Osteoblast (primary cell): ENCODE measurements at regions not wholly inside any gene's neighbourhood (a gene's known extent, or its start where the extent isn't known, plus 50 kb on each side); places are given as distances from the start of the nearest gene placed in this dataset.

Source experiments
- DNase-seq: peaks from one replicate; pipeline ENCODE4 v3.0.0; 2011; ENCODE audit warnings: low spot score, mixed read lengths; ENCODE audit not compliant: insufficient read length; ENCODE audit errors: missing footprints
- H2AFZ ChIP-seq: 2 replicates; pipeline ENCODE4 v1.6.0; 2011; ENCODE audit warnings: mild to moderate bottlenecking, low read length
- H3K27ac ChIP-seq: 2 replicates; pipeline ENCODE4 v1.5.1; 2011; ENCODE audit warnings: mild to moderate bottlenecking, low read depth, low read length, moderate library complexity
- H3K27me3 ChIP-seq: 2 replicates; pipeline ENCODE4 v1.6.0; 2012; ENCODE audit warnings: mild to moderate bottlenecking, control low read depth, inconsistent platforms, low read length, moderate library complexity; ENCODE audit not compliant: insufficient read depth
- H3K36me3 ChIP-seq: 2 replicates; pipeline ENCODE4 v1.5.1; 2011; ENCODE audit warnings: mild to moderate bottlenecking, low read length, control low read depth, moderate library complexity; ENCODE audit not compliant: insufficient read depth
- H3K4me1 ChIP-seq: 2 replicates; pipeline ENCODE4 v1.5.1; 2011; ENCODE audit warnings: mild to moderate bottlenecking, low read length, control low read depth, moderate library complexity; ENCODE audit not compliant: insufficient read depth
- H3K4me2 ChIP-seq: 2 replicates; pipeline ENCODE4 v1.6.0; 2011; ENCODE audit warnings: mild to moderate bottlenecking, low read length; ENCODE audit not compliant: insufficient read depth
- H3K4me3 ChIP-seq: fragments of 200-600 bp; sonication (generic); 3 replicates; pipeline ENCODE4 v1.5.1; 2012; ENCODE audit warnings: mild to moderate bottlenecking, low read length, inconsistent platforms; ENCODE audit not compliant: insufficient read depth
- H3K79me2 ChIP-seq: 2 replicates; pipeline ENCODE4 v1.6.0; 2012; ENCODE audit warnings: mild to moderate bottlenecking, low read length, control low read depth, inconsistent platforms; ENCODE audit not compliant: insufficient read depth
- H3K9me3 ChIP-seq: 2 replicates; pipeline ENCODE4 v1.5.1; 2011; ENCODE audit warnings: low read depth, low read length, control low read depth
- H4K20me1 ChIP-seq: 2 replicates; pipeline ENCODE4 v1.6.0; 2012; ENCODE audit warnings: mild to moderate bottlenecking, low read length, control low read depth; ENCODE audit not compliant: insufficient read depth
- TF ChIP-seq, protein P1 (sequence below): IDR thresholded peaks from 2 replicates; pipeline ENCODE4 v1.5.1; 2011; ENCODE audit warnings: mild to moderate bottlenecking, low read depth, low read length, moderate library complexity; ENCODE audit errors: extremely low read depth

DNA sequence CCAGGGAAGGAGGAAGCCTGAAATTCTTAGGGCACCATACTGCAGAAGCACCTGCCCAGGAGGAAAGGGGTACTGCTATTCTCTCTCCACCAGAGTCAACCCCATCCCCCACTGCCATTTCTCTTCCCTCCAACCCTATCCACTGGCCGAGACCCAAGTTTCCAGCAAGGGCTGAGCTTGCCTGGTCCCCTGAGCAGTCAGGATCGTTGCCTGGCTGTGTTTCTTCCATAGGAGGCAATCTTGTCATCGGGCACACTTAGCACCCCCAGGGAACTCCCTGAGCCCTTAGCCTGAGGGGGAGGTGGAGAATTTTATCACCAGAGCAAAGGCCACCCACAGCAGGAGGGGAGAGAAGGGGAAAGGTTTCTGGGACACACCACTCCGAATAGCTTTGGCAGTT lies 115.8 kb upstream of the NECTIN1 start:
- H3K79me2 ChIP-seq = no peaks in the 10 kb centered on the region
- H2AFZ ChIP-seq = no peak overlapping the region
- H3K36me3 ChIP-seq = no peaks in the 10 kb centered on the region
- no peaks in the 10 kb centered on the region for H4K20me1 ChIP-seq
- H3K4me2 ChIP-seq = no peak overlapping the region
- TF ChIP-seq, protein P1, sequence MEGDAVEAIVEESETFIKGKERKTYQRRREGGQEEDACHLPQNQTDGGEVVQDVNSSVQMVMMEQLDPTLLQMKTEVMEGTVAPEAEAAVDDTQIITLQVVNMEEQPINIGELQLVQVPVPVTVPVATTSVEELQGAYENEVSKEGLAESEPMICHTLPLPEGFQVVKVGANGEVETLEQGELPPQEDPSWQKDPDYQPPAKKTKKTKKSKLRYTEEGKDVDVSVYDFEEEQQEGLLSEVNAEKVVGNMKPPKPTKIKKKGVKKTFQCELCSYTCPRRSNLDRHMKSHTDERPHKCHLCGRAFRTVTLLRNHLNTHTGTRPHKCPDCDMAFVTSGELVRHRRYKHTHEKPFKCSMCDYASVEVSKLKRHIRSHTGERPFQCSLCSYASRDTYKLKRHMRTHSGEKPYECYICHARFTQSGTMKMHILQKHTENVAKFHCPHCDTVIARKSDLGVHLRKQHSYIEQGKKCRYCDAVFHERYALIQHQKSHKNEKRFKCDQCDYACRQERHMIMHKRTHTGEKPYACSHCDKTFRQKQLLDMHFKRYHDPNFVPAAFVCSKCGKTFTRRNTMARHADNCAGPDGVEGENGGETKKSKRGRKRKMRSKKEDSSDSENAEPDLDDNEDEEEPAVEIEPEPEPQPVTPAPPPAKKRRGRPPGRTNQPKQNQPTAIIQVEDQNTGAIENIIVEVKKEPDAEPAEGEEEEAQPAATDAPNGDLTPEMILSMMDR = no peak
- no peak for DNase-seq
- no peaks in the 10 kb centered on the region for H3K4me1 ChIP-seq
- H3K4me3 ChIP-seq = no peak overlapping the region
- peaks cover 8% of the 10 kb centered on the region for H3K27me3 ChIP-seq
- no peak overlapping the region for H3K27ac ChIP-seq
- H3K9me3 ChIP-seq = no peaks in the 10 kb centered on the region

DNA sequence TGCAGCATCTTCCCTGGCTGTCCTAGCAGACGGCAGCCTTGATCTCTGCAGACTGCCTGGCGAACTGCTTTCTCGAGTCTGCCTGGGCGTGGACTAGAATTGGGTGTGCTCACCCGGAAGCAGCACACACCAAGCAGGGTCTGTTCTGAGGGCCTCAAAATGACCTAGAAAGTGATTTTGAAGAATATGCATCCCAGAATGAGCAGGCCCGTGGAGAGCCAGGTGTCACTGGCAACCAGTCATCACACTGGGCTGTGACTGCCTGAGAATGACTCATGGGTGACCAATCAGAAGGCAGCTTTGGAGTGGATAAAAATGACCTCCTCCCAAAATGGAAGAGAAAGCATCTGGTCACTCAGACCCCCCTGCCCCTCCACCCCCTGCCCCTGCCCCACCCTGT lies 114.9 kb upstream of the NECTIN1 start:
- Histone ChIP-seq H3K36me3 (no peaks in the 10 kb centered on the region), H3K27me3 (peaks cover 12% of the 10 kb centered on the region), H3K79me2 (no peaks in the 10 kb centered on the region), H3K4me1 (no peaks in the 10 kb centered on the region), H2AFZ (no peak overlapping the region), H3K4me2 (no peak overlapping the region), H4K20me1 (no peaks in the 10 kb centered on the region), H3K4me3 (no peak overlapping the region), H3K27ac (no peak overlapping the region), H3K9me3 (no peaks in the 10 kb centered on the region)
- TF ChIP-seq, protein P1 = no peak
- peak; percentile 82 for DNase-seq

DNA sequence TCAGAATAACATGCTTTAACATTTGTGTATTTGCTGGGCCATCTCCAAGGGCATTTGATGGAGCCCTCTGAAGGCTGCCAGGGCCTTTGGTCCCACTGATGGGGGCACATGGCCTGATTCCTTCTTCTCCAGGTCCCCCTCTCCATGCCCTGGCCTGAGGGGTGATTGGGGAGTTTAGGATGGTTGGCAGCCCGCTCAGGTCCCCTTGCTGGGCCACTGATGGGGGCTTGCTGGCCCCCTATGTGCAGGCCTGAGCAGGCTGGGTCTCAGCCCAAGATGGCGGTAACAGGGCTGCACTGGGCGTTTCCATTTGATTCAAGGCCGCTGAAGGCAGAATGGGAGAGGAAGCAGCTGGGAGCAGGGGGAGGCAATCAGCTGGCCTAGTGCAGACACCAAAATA lies 113.7 kb upstream of the NECTIN1 start:
- Histone ChIP-seq H2AFZ (no peak overlapping the region), H3K27ac (no peak overlapping the region), H4K20me1 (no peaks in the 10 kb centered on the region), H3K36me3 (no peaks in the 10 kb centered on the region), H3K27me3 (peaks cover 12% of the 10 kb centered on the region), H3K4me3 (no peak overlapping the region), H3K4me2 (no peak overlapping the region), H3K9me3 (no peaks in the 10 kb centered on the region), H3K4me1 (no peaks in the 10 kb centered on the region), H3K79me2 (no peaks in the 10 kb centered on the region)
- TF ChIP-seq, protein P1 = no peak
- DNase-seq = no peak

DNA sequence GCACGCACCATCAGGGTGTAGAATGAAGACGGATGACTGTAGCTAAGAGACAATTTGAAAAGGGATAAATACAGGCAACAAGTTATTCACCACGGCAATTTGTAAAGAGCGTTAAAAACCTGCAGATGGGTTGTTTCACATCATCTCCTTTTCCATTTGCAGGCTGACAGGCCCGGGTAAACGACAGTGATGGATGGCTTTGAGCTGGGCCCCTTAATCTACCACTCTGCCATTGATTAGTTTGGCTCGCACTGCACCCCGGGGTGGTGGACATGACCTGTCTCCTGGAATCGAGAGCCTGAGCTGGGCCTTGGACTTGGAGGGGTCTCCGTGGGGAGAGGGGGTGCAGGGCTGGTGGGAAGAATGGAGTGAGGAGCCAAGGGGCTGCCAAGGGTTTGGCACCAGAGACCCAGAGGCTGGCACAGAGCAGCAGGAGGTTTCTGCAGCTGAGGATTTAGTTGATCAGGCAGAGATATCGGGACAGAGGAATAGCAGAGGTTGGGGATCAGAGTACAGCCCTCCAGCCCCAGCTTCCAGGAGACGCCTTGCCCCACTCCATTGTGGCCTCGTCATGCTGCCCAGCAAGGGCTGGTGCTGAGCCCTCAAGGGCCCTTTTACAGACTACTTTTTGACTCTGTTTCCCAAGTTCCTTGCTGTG lies 110.6 kb upstream of the NECTIN1 start:
- Histone ChIP-seq H3K27me3 (peaks cover 16% of the 10 kb centered on the region), H3K27ac (no peak overlapping the region), H3K4me3 (no peak overlapping the region), H3K9me3 (no peaks in the 10 kb centered on the region), H3K4me1 (no peaks in the 10 kb centered on the region), H4K20me1 (no peaks in the 10 kb centered on the region), H2AFZ (no peak overlapping the region), H3K4me2 (no peak overlapping the region), H3K79me2 (no peaks in the 10 kb centered on the region), H3K36me3 (no peaks in the 10 kb centered on the region)
- TF ChIP-seq, protein P1 = no peak
- peak; percentile 79 for DNase-seq
